ENCODE measurements at regions not wholly inside any gene's neighbourhood (a gene's known extent, or its start where the extent isn't known, plus 50 kb on each side); places are given as distances from the start of the nearest gene placed in this dataset.
"Not testable (repeated sequence)": the region's sequence is repeated elsewhere in the genome, so short reads cannot be mapped to it uniquely, and the experiment has no call there.

- no peak for TF ChIP-seq CTCF (IDR thresholded peaks at IDR 0.05; ENCODE audit: partially characterized antibody, unreplicated experiment)
- peak overlapping the region; percentile 3 for H3K27ac Mint-ChIP-seq (ENCODE audit: unreplicated experiment)
- no peak overlapping the region for H3K4me3 Mint-ChIP-seq (ENCODE audit: unreplicated experiment)
- H3K27me3 Mint-ChIP-seq (ENCODE audit: unreplicated experiment), result peaks cover 25% of the 10 kb centered on the region
- peaks cover 24% of the 10 kb centered on the region for H3K36me3 Mint-ChIP-seq (ENCODE audit: unreplicated experiment)
- H3K9me3 Mint-ChIP-seq (ENCODE audit: unreplicated experiment), result peaks cover 67% of the 10 kb centered on the region
- no peaks in the 10 kb centered on the region for H3K4me1 Mint-ChIP-seq (ENCODE audit: low read depth, unreplicated experiment)
- no peak for DNase-seq
Observed at GRCh38 chr15:22251422-22251821, 171.1 kb downstream of the OR4M2 start.

DNA sequence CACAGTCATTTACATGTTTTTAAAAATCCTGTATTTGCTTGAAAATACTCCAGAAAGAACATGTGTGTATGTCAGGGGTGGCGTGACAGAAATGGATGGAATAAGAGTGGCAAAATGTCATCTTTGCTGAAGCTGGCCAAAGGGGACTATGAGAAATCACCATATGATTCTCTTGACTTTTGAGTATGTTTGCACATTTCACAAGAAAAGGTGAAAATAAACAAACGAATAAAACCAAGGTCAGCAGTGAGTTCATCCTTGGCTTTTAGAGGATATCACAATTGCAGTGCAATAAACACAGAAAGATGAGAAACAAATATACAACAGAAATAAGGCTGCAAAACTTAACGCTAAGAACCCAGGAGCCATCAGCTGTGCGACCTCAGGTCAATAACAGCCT is 171.7 kb downstream of the OR4M2 start:
- H3K27ac Mint-ChIP-seq (ENCODE audit: unreplicated experiment); H3K4me3 Mint-ChIP-seq (ENCODE audit: unreplicated experiment); H3K4me1 Mint-ChIP-seq (ENCODE audit: low read depth, unreplicated experiment); DNase-seq: not testable (repeated sequence)
- Mint-ChIP-seq H3K27me3 (ENCODE audit: unreplicated experiment) (peaks cover 30% of the 10 kb centered on the region), H3K9me3 (ENCODE audit: unreplicated experiment) (peaks cover 68% of the 10 kb centered on the region), H3K36me3 (ENCODE audit: unreplicated experiment) (peaks cover 23% of the 10 kb centered on the region)

- peaks cover 23% of the 10 kb centered on the region for H3K36me3 Mint-ChIP-seq (ENCODE audit: unreplicated experiment)
- peaks cover 68% of the 10 kb centered on the region for H3K9me3 Mint-ChIP-seq (ENCODE audit: unreplicated experiment)
Observed at GRCh38 chr15:22252521-22252920, 172.2 kb downstream of the OR4M2 start.

DNA sequence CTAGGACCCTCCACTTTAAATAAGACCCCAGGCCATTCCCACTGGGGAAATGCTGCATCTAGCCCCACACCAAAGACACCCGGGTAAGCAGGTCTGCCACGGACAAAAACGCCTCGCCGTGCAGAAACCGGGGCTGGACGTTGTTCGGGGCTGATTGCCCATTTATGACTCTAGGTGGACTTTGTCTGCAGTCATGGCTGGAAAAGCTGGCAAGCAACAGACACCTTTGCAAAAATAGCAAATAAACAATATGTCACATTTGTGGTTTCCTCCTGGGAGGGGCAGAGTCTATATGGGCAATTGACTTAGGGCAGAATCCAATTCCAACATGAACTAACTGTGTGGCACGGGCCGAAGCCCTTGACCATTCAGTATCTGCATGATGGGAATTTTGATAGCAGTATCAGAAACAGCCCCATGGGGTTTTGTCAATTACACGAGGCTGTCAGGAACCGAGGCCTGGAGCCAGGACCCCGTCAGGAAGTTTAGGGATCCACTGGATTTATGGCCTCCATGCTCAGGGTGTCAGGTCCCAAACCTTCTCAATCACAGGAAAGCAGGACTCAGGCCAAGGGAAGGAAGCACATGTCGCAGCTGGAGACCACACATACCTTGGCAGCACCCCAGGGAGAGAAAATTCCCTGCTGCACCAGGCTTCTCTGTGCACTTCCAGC is 172.8 kb downstream of the OR4M2 start:
- H3K4me1 Mint-ChIP-seq (ENCODE audit: low read depth, unreplicated experiment); DNase-seq; H3K4me3 Mint-ChIP-seq (ENCODE audit: unreplicated experiment); H3K27ac Mint-ChIP-seq (ENCODE audit: unreplicated experiment): not testable (repeated sequence)
- peaks cover 23% of the 10 kb centered on the region for H3K36me3 Mint-ChIP-seq (ENCODE audit: unreplicated experiment)
- peaks cover 62% of the 10 kb centered on the region for H3K9me3 Mint-ChIP-seq (ENCODE audit: unreplicated experiment)
- H3K27me3 Mint-ChIP-seq (ENCODE audit: unreplicated experiment), result peaks cover 29% of the 10 kb centered on the region

More at GRCh38 chr15:22252521-22252920, 172.2 kb downstream of the OR4M2 start:
- not testable (repeated sequence) for DNase-seq; H3K4me1 Mint-ChIP-seq (ENCODE audit: low read depth, unreplicated experiment); H3K27ac Mint-ChIP-seq (ENCODE audit: unreplicated experiment); H3K4me3 Mint-ChIP-seq (ENCODE audit: unreplicated experiment)
- peaks cover 30% of the 10 kb centered on the region for H3K27me3 Mint-ChIP-seq (ENCODE audit: unreplicated experiment)

- Mint-ChIP-seq H3K9me3 (ENCODE audit: unreplicated experiment) (peaks cover 55% of the 10 kb centered on the region), H3K4me1 (ENCODE audit: low read depth, unreplicated experiment) (no peaks in the 10 kb centered on the region)
- TF ChIP-seq CTCF (IDR thresholded peaks at IDR 0.05; ENCODE audit: partially characterized antibody, unreplicated experiment), result no peak
Observed at GRCh38 chr15:22253676-22254408, 173.5 kb downstream of the OR4M2 start.

DNA sequence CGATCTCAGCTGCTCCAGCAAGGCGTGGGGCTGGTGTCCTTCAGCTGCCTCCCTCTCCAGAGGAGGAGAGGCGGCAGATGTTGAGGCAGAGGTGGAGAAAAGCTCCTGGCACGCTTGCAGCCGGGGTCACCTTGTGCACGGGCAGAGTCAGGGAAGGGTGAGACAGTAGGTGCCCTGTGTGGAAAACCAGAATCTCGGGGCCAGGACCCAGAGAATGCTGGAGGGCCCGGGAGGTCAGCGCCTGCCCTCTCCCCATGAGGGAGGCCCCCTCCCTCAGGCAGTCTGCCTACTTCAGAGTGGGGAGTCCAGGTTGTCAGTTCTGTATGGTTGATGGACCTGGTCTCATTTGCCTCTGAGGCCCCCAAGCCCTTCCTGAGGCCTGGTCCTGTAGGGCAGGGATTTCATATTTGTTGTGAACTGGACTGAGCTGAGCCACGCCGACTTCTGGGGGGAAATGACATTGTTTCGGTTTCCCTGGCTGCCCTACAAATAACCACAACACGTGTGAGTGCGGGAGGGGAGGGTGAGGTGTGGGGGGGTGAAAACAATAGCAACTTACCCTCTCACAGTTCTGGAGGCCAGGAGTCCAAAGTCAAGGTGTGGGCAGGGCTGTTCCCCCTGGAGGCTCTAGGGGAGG is 174.2 kb downstream of the OR4M2 start:
- H3K4me3 Mint-ChIP-seq (ENCODE audit: unreplicated experiment); DNase-seq; H3K4me1 Mint-ChIP-seq (ENCODE audit: low read depth, unreplicated experiment); H3K27ac Mint-ChIP-seq (ENCODE audit: unreplicated experiment): not testable (repeated sequence)
- H3K9me3 Mint-ChIP-seq (ENCODE audit: unreplicated experiment), result peaks cover 57% of the 10 kb centered on the region
- peaks cover 25% of the 10 kb centered on the region for H3K36me3 Mint-ChIP-seq (ENCODE audit: unreplicated experiment)
- peaks cover 26% of the 10 kb centered on the region for H3K27me3 Mint-ChIP-seq (ENCODE audit: unreplicated experiment)

More at GRCh38 chr15:22253676-22254408, 173.5 kb downstream of the OR4M2 start:
- Mint-ChIP-seq H3K36me3 (ENCODE audit: unreplicated experiment) (peaks cover 23% of the 10 kb centered on the region), H3K4me3 (ENCODE audit: unreplicated experiment) (no peak overlapping the region), H3K27me3 (ENCODE audit: unreplicated experiment) (peaks cover 23% of the 10 kb centered on the region), H3K27ac (ENCODE audit: unreplicated experiment) (no peak overlapping the region)
- DNase-seq, result no peak

DNA sequence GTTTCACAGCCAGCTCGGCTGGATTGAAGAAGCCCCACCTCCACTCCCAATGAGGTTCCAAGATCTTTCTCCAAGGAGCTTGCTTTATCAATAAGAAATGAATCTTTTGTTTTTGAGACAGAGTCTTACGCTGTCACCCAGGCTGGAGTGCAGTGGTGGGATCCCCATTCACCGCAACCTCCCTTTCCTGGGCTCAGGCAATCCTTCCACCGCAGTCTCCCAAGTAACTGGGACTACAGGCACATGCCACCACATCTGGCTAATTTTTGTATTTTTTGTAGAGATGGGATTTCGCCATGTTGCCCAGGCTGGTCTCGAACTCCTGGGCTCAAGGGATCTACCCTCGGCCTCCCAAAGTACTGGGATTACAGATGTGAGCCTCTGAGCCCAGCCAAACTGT is 175.3 kb downstream of the OR4M2 start:
- not testable (repeated sequence) for H3K27ac Mint-ChIP-seq (ENCODE audit: unreplicated experiment); H3K4me1 Mint-ChIP-seq (ENCODE audit: low read depth, unreplicated experiment); H3K4me3 Mint-ChIP-seq (ENCODE audit: unreplicated experiment); DNase-seq
- Mint-ChIP-seq H3K9me3 (ENCODE audit: unreplicated experiment) (peaks cover 61% of the 10 kb centered on the region), H3K36me3 (ENCODE audit: unreplicated experiment) (peaks cover 35% of the 10 kb centered on the region), H3K27me3 (ENCODE audit: unreplicated experiment) (peaks cover 32% of the 10 kb centered on the region)

DNA sequence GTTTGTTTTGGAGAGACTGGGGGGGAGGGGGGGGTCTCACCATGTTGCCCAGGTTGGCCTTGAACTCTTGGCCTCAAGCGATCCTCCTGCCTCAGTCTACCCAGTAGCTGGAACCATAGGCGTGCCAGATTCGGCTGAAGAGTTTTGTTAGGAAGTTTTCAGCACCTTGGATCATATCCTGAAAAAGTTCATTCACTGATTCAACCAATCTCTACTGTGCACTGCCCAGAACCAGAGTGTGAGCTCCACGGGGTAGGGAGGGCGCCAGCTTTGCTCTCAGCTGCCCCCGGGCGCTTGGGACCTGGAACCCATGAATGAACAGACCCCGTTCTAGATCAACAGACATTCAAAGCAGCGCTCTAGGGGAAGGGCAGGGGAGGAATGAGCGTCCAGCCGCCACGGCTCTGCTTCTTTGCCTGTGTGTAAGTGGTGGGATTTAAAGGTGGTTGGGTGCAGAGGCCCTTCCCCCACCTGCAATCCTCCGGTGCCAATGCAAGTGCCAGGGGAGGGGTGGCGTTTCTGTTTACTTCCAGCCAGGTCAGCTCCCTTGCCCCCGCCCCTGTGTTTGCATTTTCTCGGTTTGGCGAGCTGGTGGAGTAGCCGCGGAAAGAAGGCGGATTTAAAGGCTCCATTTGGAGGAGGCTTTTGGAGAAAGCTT is 176.2 kb downstream of the OR4M2 start:
- peaks cover 29% of the 10 kb centered on the region for H3K36me3 Mint-ChIP-seq (ENCODE audit: unreplicated experiment)
- H3K4me3 Mint-ChIP-seq (ENCODE audit: unreplicated experiment); H3K27ac Mint-ChIP-seq (ENCODE audit: unreplicated experiment); DNase-seq; H3K4me1 Mint-ChIP-seq (ENCODE audit: low read depth, unreplicated experiment): not testable (repeated sequence)
- peaks cover 57% of the 10 kb centered on the region for H3K9me3 Mint-ChIP-seq (ENCODE audit: unreplicated experiment)
- H3K27me3 Mint-ChIP-seq (ENCODE audit: unreplicated experiment), result peaks cover 28% of the 10 kb centered on the region
